Spleen (tissue), 7 donors: ENCODE measurements at regions not wholly inside any gene's neighbourhood (a gene's known extent, or its start where the extent isn't known, plus 50 kb on each side); places are given as distances from the start of the nearest gene placed in this dataset.

Experiments used
- POLR2A ChIP-seq, 3 donors: fragments of 450-650 bp; IDR thresholded peaks; one replicate each; pipeline ENCODE4 v1.5.1; 2017; ENCODE audit warnings: antibody characterized with exemption in 3 of 3, mild to moderate bottlenecking in 1 of 3
- POLR2AphosphoS5 ChIP-seq, 3 donors: sonication (generic); formaldehyde crosslinking; IDR thresholded peaks; one replicate each; pipeline ENCODE4 v1.5.1; 2017; ENCODE audit warnings: antibody characterized with exemption in 3 of 3
- TF ChIP-seq, protein P1 (sequence below), 11 experiments: fragments of 200-600 bp in 7 of 11; fragments of 450-650 bp in 4 of 11; sonication (generic) in 4 of 11; IDR thresholded peaks in 8 of 11; conservative IDR thresholded peaks in 3 of 11; 1 replicate in 7 of 11; 2 replicates in 4 of 11; pipeline versions ENCODE4 v1.4.0 to v1.8.0; 2016 to 2021; ENCODE audit warnings: antibody characterized with exemption in 11 of 11, inconsistent platforms in 4 of 11, mild to moderate bottlenecking in 1 of 11
- donor health status: DM: no; HTN: no; CAD: no; lungs with moderate emphysema.
- donor health status: DM: no; HTN: no; CAD: no.
- donor health status: DM: no; HTN: no; CAD: no.

DNA sequence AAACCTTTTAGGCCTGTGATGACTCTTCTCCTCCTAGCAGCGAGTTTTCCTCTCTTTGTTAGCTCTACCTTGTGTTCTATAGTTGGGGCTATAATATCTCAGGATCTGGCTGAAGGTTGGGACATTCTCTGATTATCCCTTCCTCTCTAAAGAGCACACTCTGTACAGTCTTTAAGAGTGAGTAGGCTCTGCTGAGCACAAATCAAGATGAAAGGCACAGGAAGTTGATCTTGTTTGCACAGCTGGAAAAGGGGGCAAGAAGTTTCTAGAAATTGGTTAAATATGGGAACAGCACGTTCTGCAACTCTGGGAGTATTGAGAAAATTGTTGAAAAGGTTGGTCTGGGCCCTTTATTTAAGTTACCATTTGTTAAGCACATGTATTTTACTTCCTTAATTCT is 240.9 kb downstream of the CDH11 start:
- TF ChIP-seq, protein P1, sequence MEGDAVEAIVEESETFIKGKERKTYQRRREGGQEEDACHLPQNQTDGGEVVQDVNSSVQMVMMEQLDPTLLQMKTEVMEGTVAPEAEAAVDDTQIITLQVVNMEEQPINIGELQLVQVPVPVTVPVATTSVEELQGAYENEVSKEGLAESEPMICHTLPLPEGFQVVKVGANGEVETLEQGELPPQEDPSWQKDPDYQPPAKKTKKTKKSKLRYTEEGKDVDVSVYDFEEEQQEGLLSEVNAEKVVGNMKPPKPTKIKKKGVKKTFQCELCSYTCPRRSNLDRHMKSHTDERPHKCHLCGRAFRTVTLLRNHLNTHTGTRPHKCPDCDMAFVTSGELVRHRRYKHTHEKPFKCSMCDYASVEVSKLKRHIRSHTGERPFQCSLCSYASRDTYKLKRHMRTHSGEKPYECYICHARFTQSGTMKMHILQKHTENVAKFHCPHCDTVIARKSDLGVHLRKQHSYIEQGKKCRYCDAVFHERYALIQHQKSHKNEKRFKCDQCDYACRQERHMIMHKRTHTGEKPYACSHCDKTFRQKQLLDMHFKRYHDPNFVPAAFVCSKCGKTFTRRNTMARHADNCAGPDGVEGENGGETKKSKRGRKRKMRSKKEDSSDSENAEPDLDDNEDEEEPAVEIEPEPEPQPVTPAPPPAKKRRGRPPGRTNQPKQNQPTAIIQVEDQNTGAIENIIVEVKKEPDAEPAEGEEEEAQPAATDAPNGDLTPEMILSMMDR (IDR thresholded peaks at IDR 0.05 in 8 of 11, conservative IDR thresholded peaks at IDR 0.05 in 3 of 11), result no peak
- no peak for TF ChIP-seq POLR2A (IDR thresholded peaks at IDR 0.05)
- TF ChIP-seq POLR2AphosphoS5 (IDR thresholded peaks at IDR 0.05), result no peak
